GM19395 (cell line): ENCODE measurements at regions not wholly inside any gene's neighbourhood (a gene's known extent, or its start where the extent isn't known, plus 50 kb on each side); places are given as distances from the start of the nearest gene placed in this dataset.

Experiments
- ATAC-seq: cut with Tn5 transposase; IDR thresholded peaks from one replicate; pipeline ENCODE4 v1.9.1; 2021; ENCODE audit warnings: mild to moderate bottlenecking, moderate library complexity; ENCODE audit not compliant: unreplicated experiment

DNA sequence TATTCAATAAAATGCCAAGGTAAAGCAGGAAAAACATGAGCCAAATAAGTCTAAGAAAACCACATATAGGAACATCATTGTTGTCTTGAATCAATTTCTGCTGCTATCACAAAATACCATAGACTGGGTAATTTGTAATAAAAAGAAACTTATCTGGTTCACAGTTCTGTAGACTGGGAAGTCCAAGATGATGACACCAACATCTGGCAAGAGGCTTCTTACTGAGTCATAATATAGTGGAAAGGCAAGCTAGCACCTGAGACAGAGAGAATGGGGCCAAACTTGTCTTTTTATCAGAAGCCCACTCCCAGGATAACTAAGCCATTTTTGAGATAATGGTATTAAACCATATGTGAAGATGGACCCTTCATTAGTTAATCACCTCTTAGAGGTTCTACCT is 975.9 kb downstream of the FLRT2 start:
- ATAC-seq = no peak

DNA sequence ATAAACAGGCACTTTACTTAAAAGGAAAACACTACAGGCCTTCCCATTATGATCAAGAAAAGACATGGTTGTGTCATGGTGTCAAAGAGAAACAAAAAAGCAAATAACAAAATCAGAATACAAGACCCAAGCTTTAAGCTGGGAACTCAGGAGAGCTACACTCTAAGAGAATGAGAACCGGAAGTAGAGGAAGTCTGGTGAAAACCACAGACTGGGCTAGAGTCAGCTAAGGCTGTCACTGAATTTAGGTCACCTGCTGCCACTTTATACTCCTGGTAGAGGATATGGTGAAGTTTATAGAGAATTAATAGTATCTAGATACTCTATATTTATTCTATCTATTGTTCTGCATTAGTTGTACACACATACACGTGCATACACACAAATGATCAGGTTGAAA is 971.7 kb downstream of the FLRT2 start:
- ATAC-seq = no peak

DNA sequence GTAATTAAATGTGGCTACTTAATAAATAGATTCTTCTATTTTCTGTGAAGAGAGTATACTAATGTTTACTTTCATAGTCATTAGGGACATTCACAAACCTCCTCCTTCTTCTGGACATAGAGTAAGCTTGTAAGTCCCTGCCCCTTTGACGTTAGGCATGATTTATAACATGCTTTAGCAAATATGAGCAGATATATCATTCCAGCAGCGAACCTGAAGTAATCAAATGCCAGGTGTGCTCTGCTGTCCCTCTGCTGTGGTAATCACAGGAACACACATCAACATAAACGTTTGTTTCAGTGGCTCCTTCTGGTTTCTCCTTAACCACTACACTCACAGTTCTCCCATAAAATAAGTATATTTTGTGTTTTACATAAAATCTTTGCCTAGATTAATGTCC is 961.8 kb downstream of the FLRT2 start:
- no peak for ATAC-seq

DNA sequence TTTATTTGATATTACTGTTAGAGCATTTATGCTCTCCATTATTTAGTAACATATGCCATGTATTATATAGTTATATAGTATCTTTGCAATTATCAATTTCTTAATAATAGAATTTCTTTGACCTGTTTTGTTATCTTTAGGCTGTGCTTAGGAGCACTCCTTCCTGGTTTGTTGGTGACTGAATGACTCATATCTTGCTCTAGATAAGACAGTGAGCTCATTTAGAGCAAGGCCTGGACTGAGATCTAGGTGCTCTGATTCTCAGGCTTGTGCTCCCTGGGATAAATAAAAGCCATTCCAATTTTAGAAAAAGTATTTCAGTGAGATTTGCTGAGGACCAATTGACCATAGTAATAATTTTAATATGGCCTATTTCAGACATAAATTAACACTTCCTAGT is 951.2 kb downstream of the FLRT2 start:
- no peak for ATAC-seq

DNA sequence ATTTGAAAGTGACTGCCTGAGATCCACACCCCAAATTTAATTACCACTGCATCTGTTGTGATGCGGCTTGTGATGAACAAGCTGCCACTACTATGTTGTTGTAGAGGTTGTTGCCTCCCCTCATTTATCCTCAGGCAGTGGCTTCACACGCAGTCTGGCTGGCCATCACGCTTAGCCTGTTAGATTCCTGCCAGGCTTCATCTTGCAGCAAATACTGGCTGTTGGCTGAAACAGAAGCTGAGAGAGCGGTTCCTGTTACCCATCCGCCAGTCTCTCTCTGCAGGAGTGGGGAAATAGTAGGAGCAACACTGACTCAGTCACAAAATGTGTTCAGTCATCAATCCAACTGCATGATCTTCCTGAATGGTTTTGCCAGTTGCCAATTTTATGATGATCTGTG is 934.4 kb downstream of the FLRT2 start:
- ATAC-seq = no peak

DNA sequence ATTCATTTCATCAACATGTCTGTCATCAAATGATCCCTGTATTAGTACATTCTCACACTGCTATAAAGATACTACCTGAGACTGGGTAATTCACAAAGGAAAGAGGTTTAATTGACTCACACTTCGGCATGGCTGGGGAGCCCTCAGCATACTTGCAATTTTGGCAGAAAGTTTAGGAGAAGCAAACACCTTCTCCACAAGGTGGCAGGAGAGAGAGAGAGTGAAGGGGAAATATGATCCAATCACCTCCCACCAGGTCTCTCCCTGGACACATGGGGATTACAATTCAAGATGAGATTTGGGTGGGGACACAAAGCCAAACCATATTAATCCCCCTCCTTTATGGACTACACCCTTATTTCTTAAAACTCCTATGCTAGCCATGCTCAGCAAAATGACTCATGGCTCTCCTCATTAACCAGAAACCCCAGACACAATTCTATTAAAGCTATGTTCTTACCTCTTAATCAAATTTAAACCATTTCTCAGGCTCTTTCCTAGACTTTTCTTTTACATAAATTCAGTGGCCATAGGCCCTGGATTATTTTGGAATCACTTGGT is 932.3 kb downstream of the FLRT2 start:
- no peak for ATAC-seq

DNA sequence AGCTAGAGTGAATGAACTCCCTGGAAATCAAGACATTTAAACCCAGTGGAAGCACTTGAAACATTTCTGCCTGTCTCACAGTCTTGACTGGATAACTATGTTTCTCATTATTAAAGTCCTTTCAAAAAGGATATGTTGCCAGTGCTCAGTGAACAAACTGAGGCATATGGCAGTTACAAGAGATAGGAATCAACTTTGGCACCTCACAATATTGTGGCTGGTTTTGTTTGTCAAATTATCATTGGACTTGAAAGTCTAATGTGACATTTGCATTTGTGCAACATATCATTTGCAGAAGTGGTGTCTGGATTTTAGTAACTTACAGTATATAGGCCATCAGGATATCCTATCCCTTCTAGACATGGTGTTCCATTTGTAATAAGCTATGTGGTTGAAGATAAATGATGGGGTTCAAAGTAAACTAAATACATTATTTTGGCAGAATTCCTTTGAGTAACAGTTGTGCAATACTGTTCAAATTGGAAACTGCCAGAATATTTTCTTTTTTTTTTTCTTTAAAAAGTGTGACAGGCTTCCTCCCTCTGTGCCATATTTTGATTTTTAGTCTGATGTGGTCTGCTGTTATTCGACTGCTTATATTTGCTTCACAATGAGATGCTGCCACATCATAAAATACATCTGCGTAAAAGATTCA is 927.7 kb downstream of the FLRT2 start:
- no peak for ATAC-seq

DNA sequence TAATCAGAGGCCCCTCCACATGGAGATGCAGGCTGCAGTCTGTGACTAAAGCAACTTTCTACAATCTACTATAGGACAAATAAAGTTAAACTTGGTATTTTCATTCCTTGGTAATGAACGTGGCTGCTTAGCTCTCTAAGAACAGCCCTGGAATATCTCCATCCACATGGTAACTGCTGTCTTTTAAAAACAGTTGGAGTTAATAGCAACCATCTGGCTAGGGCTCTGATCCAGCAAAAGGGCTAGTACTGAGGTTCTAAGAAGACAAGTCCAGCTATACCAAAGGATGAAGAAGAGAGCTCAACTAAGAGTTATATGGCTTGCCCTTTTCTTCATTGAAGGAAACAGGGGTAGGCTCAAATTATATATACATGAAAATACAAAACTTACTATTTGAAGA is 920.1 kb downstream of the FLRT2 start:
- no peak for ATAC-seq

DNA sequence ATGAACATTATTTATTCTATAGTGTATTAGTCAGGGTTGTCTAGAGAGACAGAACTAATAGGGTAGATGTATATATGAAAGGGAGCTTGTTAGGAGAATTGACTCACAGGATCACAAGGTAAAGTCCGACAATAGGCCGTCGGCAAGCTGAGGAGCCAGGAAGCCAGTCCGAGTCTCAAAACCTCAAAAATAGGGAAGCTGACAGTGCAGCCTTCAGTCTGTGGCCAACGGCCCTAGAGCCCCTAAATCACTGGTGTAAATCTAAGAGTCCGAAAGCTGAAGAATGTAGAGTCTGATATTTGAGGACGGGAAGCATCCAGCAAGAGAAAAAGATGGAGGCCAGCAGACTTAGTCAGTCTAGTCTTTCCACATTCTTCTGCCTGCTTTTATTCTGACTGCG is 912.2 kb downstream of the FLRT2 start:
- no peak for ATAC-seq

DNA sequence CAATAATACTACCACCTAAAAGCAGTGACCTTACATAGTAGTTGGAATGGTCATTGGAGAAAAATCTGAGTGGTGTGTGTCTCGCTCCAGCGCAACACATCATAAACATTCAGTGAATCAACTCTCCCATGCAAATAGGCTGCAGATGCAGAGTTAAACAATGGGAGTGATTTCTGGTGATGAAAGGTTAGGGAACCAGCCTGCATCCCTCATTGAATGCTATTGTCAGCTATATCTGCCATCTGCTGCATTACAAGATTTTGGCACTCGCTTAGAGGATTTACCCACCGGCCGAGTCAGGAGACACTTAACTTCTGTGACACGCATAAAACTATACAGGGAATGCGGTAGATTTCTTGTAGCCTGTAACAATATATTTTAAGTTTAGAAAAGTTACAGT is 900.9 kb downstream of the FLRT2 start:
- no peak for ATAC-seq

DNA sequence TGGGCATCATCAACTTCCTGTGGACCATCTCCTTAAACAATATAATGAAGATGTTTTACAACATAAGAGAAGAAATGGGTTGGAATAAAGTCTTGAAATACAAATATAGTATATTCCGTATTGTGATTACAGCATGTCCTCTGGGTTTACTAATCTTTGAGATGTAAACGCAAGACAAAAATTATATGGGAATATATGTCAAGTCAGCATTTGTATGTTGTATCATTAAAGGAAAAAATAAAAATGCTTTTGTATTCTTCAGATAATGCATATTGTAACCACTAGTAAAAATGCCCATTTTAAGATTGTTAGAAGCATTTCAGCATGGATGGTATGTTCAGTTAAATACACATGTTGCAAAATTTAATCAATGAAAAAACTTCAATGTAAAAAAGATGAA is 893.3 kb downstream of the FLRT2 start:
- no peak for ATAC-seq

DNA sequence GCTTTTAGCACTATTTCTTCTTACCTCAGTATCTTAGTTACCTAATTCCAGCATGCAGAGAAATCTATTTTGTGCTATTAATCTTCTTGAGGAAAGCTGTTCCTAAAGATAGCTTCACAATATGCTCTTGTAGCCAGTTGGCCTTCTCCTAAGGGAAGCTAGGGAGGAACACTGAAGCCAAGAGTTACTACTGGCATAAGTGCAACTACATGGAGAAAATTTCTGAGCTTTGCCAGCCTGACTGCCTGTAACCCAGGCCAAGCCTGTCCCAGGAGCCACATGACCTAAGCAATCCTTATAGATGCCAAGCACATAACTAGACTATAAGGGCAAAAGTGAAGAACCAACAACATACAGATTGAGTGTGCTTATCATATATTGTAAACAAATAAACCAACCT is 890.2 kb downstream of the FLRT2 start:
- ATAC-seq = no peak

DNA sequence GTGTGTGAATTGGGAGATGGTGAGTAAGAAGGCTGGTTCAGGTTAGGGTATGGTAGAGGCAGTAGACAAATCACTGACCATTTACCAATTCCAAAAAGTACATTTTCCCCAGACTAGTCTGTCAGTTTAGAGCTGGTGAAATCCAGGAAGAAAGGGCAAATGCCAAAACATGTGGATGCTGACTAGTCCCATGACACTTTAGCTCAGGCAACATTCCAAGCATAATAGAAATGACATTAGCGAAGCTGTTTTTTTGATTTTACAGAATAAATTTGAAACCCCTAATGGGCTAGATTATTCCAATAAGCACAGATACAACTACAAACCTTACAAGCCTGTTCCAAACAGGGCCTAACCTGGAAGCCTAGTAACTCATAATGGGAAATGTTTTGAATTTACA is 884.2 kb downstream of the FLRT2 start:
- ATAC-seq = no peak

DNA sequence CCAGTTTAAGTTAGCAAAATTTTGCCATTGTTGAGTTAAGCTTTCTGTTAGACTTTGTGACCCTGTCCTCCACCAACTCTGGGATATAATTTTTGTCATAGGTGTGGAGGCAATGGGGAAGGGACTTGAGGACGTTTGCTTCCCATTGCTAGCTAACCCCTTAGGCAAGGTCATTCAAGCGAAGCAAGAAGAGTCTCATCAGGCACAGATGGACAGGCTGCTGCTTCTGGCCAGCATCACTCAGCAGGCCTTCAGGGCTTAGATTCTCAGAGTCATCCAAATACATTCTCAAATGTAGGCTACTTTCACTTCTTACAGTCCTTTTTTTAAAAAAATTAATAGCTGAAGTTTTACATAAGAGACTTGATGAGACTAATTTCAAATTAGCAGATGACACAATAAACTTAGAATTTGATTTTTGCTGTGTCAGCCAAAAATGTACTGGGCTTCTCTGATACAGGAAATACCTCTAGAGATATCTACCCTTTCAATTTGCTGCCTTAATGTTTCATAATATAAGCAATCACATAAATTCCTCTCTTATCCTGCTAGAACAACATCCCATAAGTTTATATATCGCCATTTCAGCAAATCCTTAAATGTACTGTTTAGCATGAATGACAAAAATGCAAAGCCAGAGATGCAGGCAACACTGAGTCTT is 875.2 kb downstream of the FLRT2 start:
- no peak for ATAC-seq

DNA sequence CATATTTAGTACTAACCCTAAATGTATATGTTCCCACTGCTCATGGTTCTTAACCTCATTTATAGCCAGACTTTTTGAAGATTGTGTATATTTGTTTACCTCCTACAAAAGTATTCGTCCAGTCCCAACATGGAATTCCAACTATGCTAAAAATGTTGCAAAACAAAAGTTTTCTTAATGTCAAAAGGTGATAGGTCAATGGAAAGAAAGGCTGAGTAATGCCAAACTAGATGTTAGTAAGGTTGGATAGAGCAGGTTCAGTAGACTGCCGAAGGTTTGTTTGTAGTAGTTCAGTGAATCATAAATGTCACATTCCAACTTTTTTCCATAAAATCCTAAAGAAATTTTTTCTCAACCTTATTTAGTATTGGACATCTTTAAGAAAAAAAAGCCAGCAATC is 874.5 kb downstream of the FLRT2 start:
- no peak for ATAC-seq

DNA sequence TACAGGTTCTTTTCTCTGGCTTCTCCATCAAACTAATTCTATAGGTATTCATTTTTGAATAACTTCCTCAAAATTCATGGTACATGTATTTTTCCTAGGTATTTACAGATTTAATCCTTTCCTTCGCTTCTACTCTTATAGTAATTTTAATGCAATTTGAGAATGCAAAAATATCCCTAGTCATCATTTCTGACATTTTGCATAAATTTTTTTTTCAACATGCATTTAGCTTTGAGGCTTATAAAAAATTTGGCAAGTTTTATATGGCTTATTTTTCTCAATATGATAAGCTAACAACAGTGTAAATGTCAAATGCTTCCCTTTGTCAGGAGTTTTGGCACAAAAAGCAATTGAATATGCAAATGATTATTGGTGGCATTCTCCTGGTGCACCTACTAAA is 872.6 kb downstream of the FLRT2 start:
- ATAC-seq = no peak

DNA sequence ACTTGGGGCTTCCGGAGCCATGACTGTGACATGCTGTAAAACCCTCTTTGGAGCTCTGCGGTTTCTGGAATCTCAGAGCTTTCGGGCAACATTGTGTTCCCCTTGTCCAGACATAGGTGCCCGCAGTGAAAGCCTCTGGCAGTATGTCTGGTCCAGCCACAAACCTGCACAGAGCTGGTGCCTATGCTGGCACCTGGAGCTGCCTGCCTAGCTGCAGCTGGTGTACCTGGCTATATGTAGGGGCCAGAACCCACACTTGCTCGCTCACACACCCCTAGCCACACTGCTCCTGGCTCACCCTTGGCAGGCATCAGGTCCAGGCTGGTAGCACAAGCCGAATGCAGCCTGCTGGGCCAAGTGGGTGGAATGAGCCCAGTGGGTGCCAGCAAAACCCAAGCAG is 861.1 kb downstream of the FLRT2 start:
- no peak for ATAC-seq

DNA sequence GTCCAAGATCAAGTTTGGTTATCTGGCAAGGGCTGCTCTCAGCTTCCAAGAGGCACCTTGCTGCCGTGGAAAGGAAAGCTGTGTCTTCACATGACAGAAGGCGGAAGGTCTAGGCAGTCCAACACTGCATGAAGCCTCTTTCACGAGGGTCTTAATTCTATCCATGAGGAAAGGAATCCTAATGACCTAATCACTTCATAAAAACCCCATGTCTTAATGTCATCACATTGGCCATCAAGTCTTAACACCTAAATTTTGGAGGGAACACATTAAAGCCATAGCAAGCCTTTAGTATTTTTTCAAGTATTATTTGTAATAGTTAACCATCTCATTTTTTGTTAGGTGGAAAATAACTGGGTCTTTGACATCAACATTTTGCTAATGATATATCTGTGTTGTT is 858.3 kb downstream of the FLRT2 start:
- no peak for ATAC-seq

DNA sequence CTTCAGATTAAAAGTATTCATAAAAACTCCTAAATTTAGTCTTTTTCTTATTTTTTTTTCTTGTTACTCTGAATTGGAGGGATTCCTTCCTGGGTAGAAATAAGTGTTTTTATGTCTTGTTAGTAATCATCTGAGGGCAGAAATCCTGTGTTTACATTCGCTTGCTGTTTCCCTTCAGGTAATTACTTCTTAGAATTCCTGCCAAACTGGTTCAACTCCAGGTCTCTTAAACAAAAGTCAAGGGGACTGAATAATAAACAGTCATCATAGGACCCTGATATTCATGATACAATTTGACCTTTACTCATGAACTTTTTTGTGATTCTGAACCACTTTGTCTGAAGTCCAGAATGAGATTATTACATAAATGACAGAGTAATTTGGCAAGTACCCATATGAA is 843.9 kb downstream of the FLRT2 start:
- no peak for ATAC-seq

DNA sequence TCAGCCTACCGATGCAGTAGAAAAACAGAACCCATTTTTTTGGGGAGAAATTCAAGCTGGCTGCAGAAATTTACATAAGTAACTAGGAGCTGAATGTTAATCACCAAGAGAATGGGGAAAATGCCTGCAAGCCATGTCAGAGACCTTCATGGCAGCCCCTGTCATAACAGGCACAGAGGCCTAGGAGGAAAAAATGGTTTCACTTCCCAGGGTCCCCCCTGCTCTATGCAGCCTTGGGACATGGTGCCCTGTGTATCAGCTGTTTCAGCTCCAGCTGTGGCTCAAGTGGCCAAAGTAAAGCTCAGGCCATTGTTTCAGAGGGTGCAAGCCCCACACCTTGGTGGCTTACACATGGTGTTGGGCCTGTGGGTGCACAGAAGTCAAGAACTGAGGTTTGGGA is 842.5 kb downstream of the FLRT2 start:
- no peak for ATAC-seq

DNA sequence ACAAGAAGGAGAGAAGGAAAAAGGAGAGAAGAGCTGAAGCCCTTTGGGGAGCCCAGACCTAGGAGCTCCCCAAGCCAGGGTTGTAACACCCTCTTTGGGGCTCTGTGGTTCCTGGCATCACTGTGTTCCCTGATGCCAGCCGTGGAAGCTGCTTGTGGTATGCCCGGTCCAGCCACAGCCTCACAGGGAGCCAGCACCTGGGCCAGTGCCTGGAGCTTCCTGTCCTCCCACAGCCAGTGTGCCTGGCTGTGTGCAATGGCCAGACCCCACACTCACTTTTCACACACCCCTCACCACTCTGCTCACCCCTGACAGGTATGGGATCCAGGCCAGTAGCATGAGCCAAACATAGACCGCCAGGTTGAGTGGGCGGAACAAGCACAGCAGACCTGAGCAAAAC is 834.7 kb downstream of the FLRT2 start:
- ATAC-seq = no peak

DNA sequence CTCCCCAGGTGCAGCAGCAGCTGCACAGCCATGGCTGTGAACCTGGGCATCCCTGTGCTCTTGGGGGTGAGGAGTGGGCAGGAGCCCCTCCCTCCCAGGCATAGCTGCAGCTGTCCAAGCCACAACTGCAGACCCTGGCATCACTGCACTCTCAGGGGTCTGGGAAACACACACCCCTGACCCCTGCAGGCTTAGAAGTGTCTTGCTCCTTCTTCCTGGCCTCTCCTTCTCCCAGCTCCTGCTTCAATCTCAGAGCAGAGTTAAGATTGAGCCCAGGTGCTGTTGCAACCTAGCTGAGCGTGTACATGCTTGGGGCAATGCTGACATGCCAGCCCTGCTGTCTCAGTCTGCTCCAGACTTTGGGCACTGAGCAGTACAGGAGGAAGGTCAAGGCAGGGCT is 833.6 kb downstream of the FLRT2 start:
- no peak for ATAC-seq

DNA sequence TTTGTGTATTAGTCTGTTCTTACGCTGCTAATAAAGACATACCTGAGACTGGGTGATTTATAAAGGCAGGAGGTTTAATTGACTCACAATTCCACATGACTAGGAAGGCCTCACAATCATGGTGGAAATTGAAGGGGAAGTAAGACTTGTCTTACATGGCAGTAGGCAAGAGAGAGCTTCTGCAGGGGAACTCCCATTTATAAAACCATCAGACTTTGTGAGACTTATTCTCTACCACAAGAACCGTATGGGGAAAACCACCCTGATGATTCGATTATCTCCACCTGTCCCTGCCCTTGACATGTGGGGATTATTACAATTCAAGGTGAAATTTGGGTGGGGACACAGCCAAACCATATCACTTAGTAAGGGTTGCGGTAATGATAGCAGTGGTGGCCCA is 833.1 kb downstream of the FLRT2 start:
- no peak for ATAC-seq
